Left lung (tissue), 4 donors: ENCODE measurements at regions not wholly inside any gene's neighbourhood (a gene's known extent, or its start where the extent isn't known, plus 50 kb on each side); places are given as distances from the start of the nearest gene placed in this dataset.
"Not testable (repeated sequence)": the region's sequence is repeated elsewhere in the genome, so short reads cannot be mapped to it uniquely, and the experiment has no call there.

Source experiments
- ATAC-seq: fragments of 200-7000 bp; cut with Tn5 transposase; one replicate; pipeline ENCODE4 v1.9.1; 2020; ENCODE audit warnings: moderate library complexity
- DNase-seq, 4 donors: peaks; one replicate each; pipeline ENCODE4 v3.0.0-alpha.2; 2013 to 2020
- H3K27ac ChIP-seq, 2 donors: fragments of 200-600 bp; sonication (generic) in 1 of 2; one replicate each; pipeline versions ENCODE4 v1.5.0 to v1.8.0; 2020 to 2021
- H3K27me3 ChIP-seq, 2 donors: fragments of 200-600 bp; sonication (generic) in 1 of 2; one replicate each; pipeline versions ENCODE4 v1.5.0 to v1.8.0; 2020 to 2021
- H3K36me3 ChIP-seq, 2 donors: fragments of 200-600 bp; sonication (generic) in 1 of 2; one replicate each; pipeline versions ENCODE4 v1.5.0 to v1.8.0; 2020 to 2021
- H3K4me1 ChIP-seq, 2 donors: fragments of 200-600 bp; one replicate each; pipeline ENCODE4 v1.8.0; 2021
- H3K4me3 ChIP-seq, 2 donors: fragments of 200-600 bp; sonication (generic) in 1 of 2; one replicate each; pipeline versions ENCODE4 v1.5.0 to v1.8.0; 2020 to 2021; ENCODE audit warnings: mild to moderate bottlenecking in 1 of 2
- H3K9me3 ChIP-seq, 2 donors: fragments of 200-600 bp; sonication (generic) in 1 of 2; one replicate each; pipeline versions ENCODE4 v1.5.0 to v1.8.0; 2020 to 2021
- CTCF ChIP-seq, 2 donors: fragments of 200-600 bp; sonication (generic) in 1 of 2; IDR thresholded peaks; one replicate each; pipeline versions ENCODE4 v1.5.0 to v1.8.0; 2021; ENCODE audit warnings: antibody characterized with exemption in 2 of 2
- intact Hi-C, 2 donors: fragments of 100-400 bp; cut with DNase I; formaldehyde crosslinking; loops; one replicate each; pipeline versions ENCODE4 v1.11.2 to v1.14.2; 2022
- donor health status: DM: no; HTN: yes; CAD: no.
- donor health status: DM: no; HTN: no; CAD: no.

- not testable (repeated sequence) for ATAC-seq, DNase-seq
Measured at GRCh38 chr10:38718972-38719371, 624.8 kb downstream of the ZNF37A start.

GRCh38 chr10:38730076-38730475, 635.9 kb downstream of the ZNF37A start:
- H3K36me3 ChIP-seq, result no peaks in the 10 kb centered on the region
- H3K27me3 ChIP-seq, result no peaks in the 10 kb centered on the region
- no peak for ATAC-seq
- H3K27ac ChIP-seq, result no peak overlapping the region
- DNase-seq, result peak in 1 of 4 donors; percentile 79
- H3K9me3 ChIP-seq, result peaks cover 0 to 41% of the 10 kb centered on the region in 2 donors
- no peak for TF ChIP-seq CTCF (IDR thresholded peaks at IDR 0.05)
- no peak overlapping the region for H3K4me3 ChIP-seq
- intact Hi-C loops, result no loop called here
- no peaks in the 10 kb centered on the region for H3K4me1 ChIP-seq

More at GRCh38 chr10:38718972-38719371, 624.8 kb downstream of the ZNF37A start:
- H3K36me3 ChIP-seq, H3K4me3 ChIP-seq, intact Hi-C loops, H3K27ac ChIP-seq, H3K4me1 ChIP-seq, H3K27me3 ChIP-seq: not testable (repeated sequence)
- H3K9me3 ChIP-seq, result peaks cover 0 to 35% of the 10 kb centered on the region in 2 donors

GRCh38 chr10:38736646-38737045, 642.5 kb downstream of the ZNF37A start:
- intact Hi-C loops, H3K36me3 ChIP-seq, H3K27me3 ChIP-seq, H3K27ac ChIP-seq, H3K4me3 ChIP-seq, H3K4me1 ChIP-seq, ATAC-seq: not testable (repeated sequence)
- H3K9me3 ChIP-seq, result peaks cover 0 to 33% of the 10 kb centered on the region in 2 donors
- peak in 1 of 4 donors; percentile 62 for DNase-seq

GRCh38 chr10:38737224-38737623, 643.1 kb downstream of the ZNF37A start:
- ATAC-seq, intact Hi-C loops, H3K4me3 ChIP-seq: not testable (repeated sequence)

GRCh38 chr10:38738011-38738410, 643.9 kb downstream of the ZNF37A start:
- H3K36me3 ChIP-seq, H3K4me3 ChIP-seq, H3K27me3 ChIP-seq, H3K27ac ChIP-seq, intact Hi-C loops, H3K4me1 ChIP-seq, ATAC-seq: not testable (repeated sequence)
- H3K9me3 ChIP-seq, result peaks cover 0 to 41% of the 10 kb centered on the region in 2 donors
- DNase-seq, result peak in 1 of 4 donors; percentile 41

More at GRCh38 chr10:38737224-38737623, 643.1 kb downstream of the ZNF37A start:
- H3K36me3 ChIP-seq, H3K27me3 ChIP-seq, H3K27ac ChIP-seq, H3K4me1 ChIP-seq: not testable (repeated sequence)
- H3K9me3 ChIP-seq, result peaks cover 0 to 35% of the 10 kb centered on the region in 2 donors
- peak in 1 of 4 donors; percentile 32 for DNase-seq

GRCh38 chr10:38739011-38739775, 645.1 kb downstream of the ZNF37A start:
- H3K4me1 ChIP-seq, H3K27me3 ChIP-seq, H3K27ac ChIP-seq, H3K4me3 ChIP-seq, H3K36me3 ChIP-seq, ATAC-seq, intact Hi-C loops: not testable (repeated sequence)
- H3K9me3 ChIP-seq, result peaks cover 0 to 45% of the 10 kb centered on the region in 2 donors
- peak in 1 of 4 donors; percentile 26 for DNase-seq

- DNase-seq, result peak in 1 of 4 donors; percentile 60
- intact Hi-C loops, result no loop called here
- TF ChIP-seq CTCF (IDR thresholded peaks at IDR 0.05), result no peak
Measured at GRCh38 chr10:38740102-38740501, 646.0 kb downstream of the ZNF37A start.

More at GRCh38 chr10:38740102-38740501, 646.0 kb downstream of the ZNF37A start:
- Histone ChIP-seq H3K27ac (no peak overlapping the region), H3K4me1 (no peaks in the 10 kb centered on the region), H3K4me3 (no peak overlapping the region), H3K27me3 (no peaks in the 10 kb centered on the region), H3K9me3 (peaks cover 0 to 47% of the 10 kb centered on the region in 2 donors), H3K36me3 (no peaks in the 10 kb centered on the region)
- no peak for ATAC-seq
